B cell (primary cell): ENCODE measurements at regions not wholly inside any gene's neighbourhood (a gene's known extent, or its start where the extent isn't known, plus 50 kb on each side); places are given as distances from the start of the nearest gene placed in this dataset.
"Not testable (repeated sequence)": the region's sequence is repeated elsewhere in the genome, so short reads cannot be mapped to it uniquely, and the experiment has no call there.

Experiments used
- ATAC-seq: fragments of 200-7000 bp; cut with Tn5 transposase; one replicate; pipeline ENCODE4 v1.10.0; 2021; ENCODE audit warnings: low read depth, mild to moderate bottlenecking, moderate number of reproducible peaks, moderate library complexity
- CTCF ChIA-PET: fragments of 350-600 bp; sonication (Branson Sonifier 250); formaldehyde crosslinking; loops from one replicate; lab custom pipeline; 2021; ENCODE audit warnings: antibody characterized with exemption, inconsistent platforms; lab: Charles Lee
- POLR2A ChIA-PET: fragments of 350-600 bp; sonication (Branson Sonifier 250); formaldehyde crosslinking; loops from one replicate; lab custom pipeline; 2021; ENCODE audit warnings: antibody characterized with exemption; lab: Charles Lee
- DNase-seq: peaks from one replicate; pipeline ENCODE4 v3.0.0; 2013
- H2AFZ ChIP-seq: 2 replicates; pipeline ENCODE4 v1.6.1; 2012; ENCODE audit warnings: mild to moderate bottlenecking, low read depth, low read length; ENCODE audit not compliant: insufficient read depth, poor library complexity, severe bottlenecking
- H3K27ac ChIP-seq, 2 donors: 1 replicate in 1 of 2; 2 replicates in 1 of 2; pipeline ENCODE4 v1.5.1; 2012 to 2013; ENCODE audit warnings: low read length in 2 of 2, mild to moderate bottlenecking in 2 of 2, moderate library complexity in 1 of 2
- H3K27me3 ChIP-seq, 4 experiments: fragments of 200-600 bp in 1 of 4; sonication (generic) in 1 of 4; replicated peaks in 1 of 4; 1 replicate in 2 of 4; 2 replicates in 2 of 4; pipeline versions ENCODE4 v1.6.1 to v1.7.0; 2013 to 2016; ENCODE audit warnings: low read length in 3 of 4, mild to moderate bottlenecking in 2 of 4, mixed read lengths in 1 of 4, moderate library complexity in 1 of 4; ENCODE audit not compliant: insufficient read depth in 4 of 4, control insufficient read depth in 3 of 4; ENCODE audit errors: control extremely low read depth in 1 of 4
- H3K36me3 ChIP-seq, 2 experiments: replicated peaks in 1 of 2; 1 replicate in 1 of 2; 2 replicates in 1 of 2; pipeline versions ENCODE4 v1.6.1 to v1.7.1; 2013; ENCODE audit warnings: low read length in 1 of 2; ENCODE audit not compliant: insufficient read depth in 2 of 2, control insufficient read depth in 1 of 2; ENCODE audit errors: control extremely low read depth in 1 of 2, extremely low read depth in 1 of 2
- H3K4me1 ChIP-seq, 2 donors: fragments of 200-600 bp in 1 of 2; sonication (generic) in 1 of 2; 1 replicate in 1 of 2; 2 replicates in 1 of 2; pipeline versions ENCODE4 v1.5.1 to v1.6.1; 2013 to 2017; ENCODE audit warnings: low read length in 2 of 2; ENCODE audit not compliant: control insufficient read depth in 2 of 2, insufficient read depth in 2 of 2
- H3K4me2 ChIP-seq: replicated peaks from 2 replicates; pipeline ENCODE3; 2012; ENCODE audit warnings: mild to moderate bottlenecking, low read depth, low read length; ENCODE audit not compliant: poor library complexity, severe bottlenecking
- H3K4me3 ChIP-seq, 5 experiments: fragments of 200-600 bp in 1 of 5; sonication (generic) in 1 of 5; 1 replicate in 3 of 5; 2 replicates in 2 of 5; pipeline versions ENCODE4 v1.5.1 to v1.7.0; 2011 to 2016; ENCODE audit warnings: low read length in 4 of 5, mild to moderate bottlenecking in 4 of 5, low read depth in 2 of 5, control low read depth in 1 of 5, moderate library complexity in 1 of 5; ENCODE audit not compliant: insufficient read depth in 1 of 5; ENCODE audit errors: control extremely low read depth in 1 of 5, extremely low read depth in 1 of 5
- H3K79me2 ChIP-seq: fragments of 200-600 bp; sonication (generic); one replicate; pipeline ENCODE4 v1.6.0; 2016; ENCODE audit warnings: low read length; ENCODE audit not compliant: control insufficient read depth, insufficient read depth
- H3K9ac ChIP-seq: fragments of 200-600 bp; sonication (generic); 2 replicates; pipeline ENCODE4 v1.6.1; 2017; ENCODE audit warnings: mild to moderate bottlenecking, low read length, moderate library complexity
- H3K9me3 ChIP-seq, 3 donors: one replicate each; pipeline versions ENCODE4 v1.6.1 to v1.7.1; 2013; ENCODE audit warnings: low read length in 2 of 3; ENCODE audit not compliant: control insufficient read depth in 2 of 3, insufficient read depth in 1 of 3; ENCODE audit errors: control extremely low read depth in 1 of 3
- H4K20me1 ChIP-seq: 2 replicates; pipeline ENCODE4 v1.6.0; 2012; ENCODE audit warnings: mild to moderate bottlenecking, low read length; ENCODE audit not compliant: insufficient read depth, control insufficient read depth, poor library complexity, severe bottlenecking
- H3K27ac Mint-ChIP-seq: one replicate; pipeline ENCODE4 v1.8.0; 2021; ENCODE audit warnings: mixed read lengths
- H3K27me3 Mint-ChIP-seq: one replicate; pipeline ENCODE4 v1.8.0; 2021; ENCODE audit warnings: mixed read lengths
- H3K4me1 Mint-ChIP-seq: one replicate; pipeline ENCODE4 v1.8.0; 2021; ENCODE audit warnings: mixed read lengths
- H3K4me3 Mint-ChIP-seq: one replicate; pipeline ENCODE4 v1.8.0; 2021; ENCODE audit warnings: mixed read lengths
- H3K9me3 Mint-ChIP-seq: one replicate; pipeline ENCODE4 v1.8.0; 2022; ENCODE audit warnings: mixed read lengths; ENCODE audit not compliant: insufficient read depth
- EZH2 ChIP-seq: IDR thresholded peaks from 2 replicates; pipeline ENCODE4 v1.6.1; 2012; ENCODE audit warnings: borderline replicate concordance, low read depth, mild to moderate bottlenecking, moderate library complexity, low read length; ENCODE audit not compliant: insufficient read depth, poor library complexity, severe bottlenecking
- WGBS: methylation state at CpG from one replicate; pipeline ENCODE4 v1.1.5; 2013; ENCODE audit warnings: missing lambda C conversion rate; ENCODE audit not compliant: insufficient coverage; 5-methylcytosine and 5-hydroxymethylcytosine counted together
- intact Hi-C: fragments of 100-400 bp; cut with micrococcal nuclease; formaldehyde crosslinking; loops from one replicate; pipeline ENCODE4 v1.10.0; 2022
- TF ChIP-seq, protein P1 (sequence below): fragments of 200-600 bp; IDR thresholded peaks from one replicate; pipeline ENCODE4 v1.8.0; 2022; ENCODE audit warnings: antibody characterized with exemption, mild to moderate bottlenecking

DNA sequence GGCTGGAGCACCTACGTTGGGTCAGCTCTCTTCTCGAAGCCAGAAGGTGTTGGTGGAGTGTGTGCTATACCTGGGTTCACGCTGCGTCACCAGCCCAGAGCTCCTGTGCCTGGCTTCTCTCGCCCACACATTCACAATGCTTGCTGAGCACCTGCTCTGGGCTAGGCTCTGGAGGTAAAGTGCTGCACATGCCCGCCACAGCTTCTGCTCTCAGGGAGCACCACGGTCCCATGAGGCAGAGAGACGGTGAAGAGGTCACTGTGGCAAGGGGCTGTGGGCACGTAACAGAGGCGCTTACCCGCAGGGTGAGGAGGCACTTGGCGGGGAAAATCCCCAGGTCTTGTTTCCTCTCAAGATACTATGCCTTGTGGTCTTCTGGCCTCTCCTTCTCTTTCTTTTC, 174.2 kb downstream of the TEX29 start:
- no peaks in the 10 kb centered on the region for H3K27me3 ChIP-seq
- intact Hi-C loops = no loop called here
- no peak overlapping the region for H3K9ac ChIP-seq
- H3K4me1 ChIP-seq = no peaks in the 10 kb centered on the region
- no peak overlapping the region for H3K27ac Mint-ChIP-seq
- no peak overlapping the region for H3K27ac ChIP-seq
- H3K4me3 Mint-ChIP-seq = no peak overlapping the region
- no peak for DNase-seq
- no peaks in the 10 kb centered on the region for H3K4me1 Mint-ChIP-seq
- no peaks in the 10 kb centered on the region for H3K36me3 ChIP-seq
- WGBS = 82% methylated on average over 12 of the region's 12 CpGs
- H3K9me3 ChIP-seq = no peaks in the 10 kb centered on the region
- H4K20me1 ChIP-seq = no peaks in the 10 kb centered on the region
- ATAC-seq = no peak
- POLR2A ChIA-PET = no interaction called here
- no peaks in the 10 kb centered on the region for H3K79me2 ChIP-seq
- no peak overlapping the region for H3K4me2 ChIP-seq
- peaks cover 2% of the 10 kb centered on the region for H3K9me3 Mint-ChIP-seq
- H2AFZ ChIP-seq = no peak overlapping the region
- no peak overlapping the region for H3K4me3 ChIP-seq
- TF ChIP-seq, protein P1, sequence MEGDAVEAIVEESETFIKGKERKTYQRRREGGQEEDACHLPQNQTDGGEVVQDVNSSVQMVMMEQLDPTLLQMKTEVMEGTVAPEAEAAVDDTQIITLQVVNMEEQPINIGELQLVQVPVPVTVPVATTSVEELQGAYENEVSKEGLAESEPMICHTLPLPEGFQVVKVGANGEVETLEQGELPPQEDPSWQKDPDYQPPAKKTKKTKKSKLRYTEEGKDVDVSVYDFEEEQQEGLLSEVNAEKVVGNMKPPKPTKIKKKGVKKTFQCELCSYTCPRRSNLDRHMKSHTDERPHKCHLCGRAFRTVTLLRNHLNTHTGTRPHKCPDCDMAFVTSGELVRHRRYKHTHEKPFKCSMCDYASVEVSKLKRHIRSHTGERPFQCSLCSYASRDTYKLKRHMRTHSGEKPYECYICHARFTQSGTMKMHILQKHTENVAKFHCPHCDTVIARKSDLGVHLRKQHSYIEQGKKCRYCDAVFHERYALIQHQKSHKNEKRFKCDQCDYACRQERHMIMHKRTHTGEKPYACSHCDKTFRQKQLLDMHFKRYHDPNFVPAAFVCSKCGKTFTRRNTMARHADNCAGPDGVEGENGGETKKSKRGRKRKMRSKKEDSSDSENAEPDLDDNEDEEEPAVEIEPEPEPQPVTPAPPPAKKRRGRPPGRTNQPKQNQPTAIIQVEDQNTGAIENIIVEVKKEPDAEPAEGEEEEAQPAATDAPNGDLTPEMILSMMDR = no peak
- no peak for TF ChIP-seq EZH2
- CTCF ChIA-PET = no interaction called here
- no peaks in the 10 kb centered on the region for H3K27me3 Mint-ChIP-seq

DNA sequence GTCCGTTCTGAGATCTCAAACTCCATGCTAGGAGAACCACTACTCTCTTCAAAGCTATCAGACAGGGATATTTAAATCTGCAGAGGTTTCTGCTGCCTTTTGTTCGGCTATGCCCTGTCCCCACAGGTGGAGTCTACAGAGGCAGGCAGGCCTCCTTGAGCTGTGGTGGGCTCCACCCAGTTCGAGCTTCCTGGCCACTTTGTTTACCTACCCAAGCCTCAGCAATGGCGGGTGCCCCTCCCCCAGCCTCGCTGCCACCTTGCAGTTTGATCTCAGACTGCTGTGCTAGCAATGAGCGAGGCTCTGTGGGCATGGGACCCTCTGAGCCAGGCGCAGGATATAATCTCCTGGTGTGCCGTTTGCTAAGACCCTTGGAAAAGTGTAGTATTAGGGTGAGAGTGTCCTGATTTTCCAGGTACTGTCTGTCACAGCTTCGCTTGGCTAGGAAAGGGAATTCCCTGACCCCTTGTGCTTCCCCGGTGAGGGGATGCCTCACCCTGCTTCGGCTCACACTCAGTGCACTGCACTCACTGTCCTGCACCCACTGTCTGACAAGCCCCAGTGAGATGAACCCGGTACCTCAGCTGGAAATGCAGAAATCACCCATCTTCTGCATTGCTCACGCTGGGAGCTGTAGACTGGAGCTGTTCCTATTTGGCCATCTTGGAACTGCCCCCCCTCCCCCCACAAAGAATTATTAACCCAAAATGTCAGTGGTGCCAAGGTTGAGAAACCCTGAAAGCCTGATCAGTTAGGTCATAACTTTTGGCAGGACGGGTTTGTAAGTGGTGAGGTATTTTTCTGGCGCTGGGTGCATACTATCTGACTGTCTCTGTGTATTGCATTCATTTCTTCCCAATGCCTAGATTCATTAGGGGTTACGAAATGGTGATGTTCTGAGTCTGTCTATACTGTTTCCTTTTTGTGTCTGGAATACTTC, 181.4 kb downstream of the TEX29 start:
- H3K9me3 Mint-ChIP-seq, POLR2A ChIA-PET, H3K4me1 Mint-ChIP-seq, H2AFZ ChIP-seq, H3K4me1 ChIP-seq, H4K20me1 ChIP-seq, ATAC-seq, H3K27ac ChIP-seq, H3K36me3 ChIP-seq, H3K9ac ChIP-seq, H3K4me3 Mint-ChIP-seq, H3K27ac Mint-ChIP-seq, H3K79me2 ChIP-seq, H3K4me3 ChIP-seq, CTCF ChIA-PET, H3K27me3 ChIP-seq, intact Hi-C loops, DNase-seq, H3K4me2 ChIP-seq: not testable (repeated sequence)
- peaks cover 0 to 15% (median 0%) of the 10 kb centered on the region in 3 donors for H3K9me3 ChIP-seq
- 88% methylated on average over 5 of the region's 16 CpGs for WGBS
- H3K27me3 Mint-ChIP-seq = peaks cover 14% of the 10 kb centered on the region
